Neural cell (in vitro differentiated cells): ENCODE measurements at regions not wholly inside any gene's neighbourhood (a gene's known extent, or its start where the extent isn't known, plus 50 kb on each side); places are given as distances from the start of the nearest gene placed in this dataset.

ENCODE experiments used
- H2AFZ ChIP-seq: fragments of 200-600, 300-800 bp; sonication (generic), shearing (Covaris generic); 2 replicates; pipeline ENCODE4 v1.6.0; 2014; ENCODE audit warnings: low read depth, mild to moderate bottlenecking, antibody characterized with exemption, low read length, moderate library complexity
- H3F3A ChIP-seq: fragments of 200-600 bp; shearing (Covaris generic); 2 replicates; pipeline ENCODE4 v1.6.1; 2016; ENCODE audit warnings: mild to moderate bottlenecking, moderate library complexity, mixed read lengths, antibody characterized with exemption, low read length; ENCODE audit not compliant: insufficient read depth, poor library complexity, severe bottlenecking
- H3K27ac ChIP-seq: fragments of 200-600, 300-800 bp; sonication (generic), shearing (Covaris generic); 2 replicates; pipeline ENCODE4 v1.5.1; 2014; ENCODE audit warnings: mild to moderate bottlenecking, low read length, moderate library complexity
- H3K27me3 ChIP-seq: fragments of 300-800, 200-600 bp; sonication (generic), shearing (Covaris generic); 2 replicates; pipeline ENCODE4 v1.6.0; 2014; ENCODE audit warnings: mild to moderate bottlenecking, low read depth, low read length, moderate library complexity; ENCODE audit not compliant: insufficient read depth
- H3K36me3 ChIP-seq: fragments of 300-800, 200-600 bp; sonication (generic), shearing (Covaris generic); 2 replicates; pipeline ENCODE4 v1.5.1; 2014; ENCODE audit warnings: mild to moderate bottlenecking, antibody characterized with exemption, low read length, moderate library complexity; ENCODE audit not compliant: insufficient read depth
- H3K4me2 ChIP-seq: fragments of 300-800, 200-600 bp; sonication (generic), shearing (Covaris generic); 2 replicates; pipeline ENCODE4 v1.6.0; 2014; ENCODE audit warnings: mild to moderate bottlenecking, low read length
- H3K4me3 ChIP-seq: fragments of 300-800, 200-600 bp; sonication (generic), shearing (Covaris generic); 2 replicates; pipeline ENCODE4 v1.5.1; 2014; ENCODE audit warnings: mild to moderate bottlenecking, low read length, moderate library complexity
- H3K79me2 ChIP-seq: fragments of 200-600 bp; shearing (Covaris generic); replicated peaks from 2 replicates; pipeline ENCODE4 v1.6.0; 2014; ENCODE audit warnings: mild to moderate bottlenecking, low read length, moderate library complexity; ENCODE audit not compliant: insufficient read depth
- H3K9ac ChIP-seq: fragments of 300-800, 200-600 bp; sonication (generic), shearing (Covaris generic); 2 replicates; pipeline ENCODE4 v1.6.1; 2016; ENCODE audit warnings: mild to moderate bottlenecking, low read length, mixed read lengths
- H3K9me2 ChIP-seq: fragments of 200-600 bp; shearing (Covaris generic); 2 replicates; pipeline ENCODE4 v1.6.1; 2016; ENCODE audit warnings: mild to moderate bottlenecking, low read length, mixed read lengths; ENCODE audit not compliant: insufficient read depth
- H3K9me3 ChIP-seq: fragments of 200-600, 300-800 bp; sonication (generic), shearing (Covaris generic); 2 replicates; pipeline ENCODE4 v1.6.1; 2016; ENCODE audit warnings: mild to moderate bottlenecking, mixed run types, low read length, moderate library complexity, mixed read lengths
- H4K20me1 ChIP-seq: fragments of 200-600 bp; shearing (Covaris generic); 2 replicates; pipeline ENCODE4 v1.6.1; 2016; ENCODE audit warnings: mild to moderate bottlenecking, mixed run types; ENCODE audit not compliant: insufficient read depth
- CTCF ChIP-seq: fragments of 450-650 bp; IDR thresholded peaks from 2 replicates; pipeline ENCODE4 v1.5.1; 2014; ENCODE audit warnings: antibody characterized with exemption, mild to moderate bottlenecking, moderate library complexity; ENCODE audit not compliant: poor library complexity, severe bottlenecking
- EP300 ChIP-seq: fragments of 450-650 bp; conservative IDR thresholded peaks from 2 replicates; pipeline ENCODE4 v1.6.1; 2014; ENCODE audit warnings: antibody characterized with exemption, mild to moderate bottlenecking, moderate library complexity; ENCODE audit not compliant: poor library complexity, severe bottlenecking
- EZH2 ChIP-seq: fragments of 200-600, 300-800 bp; shearing (Covaris generic), sonication (generic); IDR thresholded peaks from 2 replicates; pipeline ENCODE4 v1.6.1; 2014; ENCODE audit warnings: antibody characterized with exemption, low read length, borderline replicate concordance, mild to moderate bottlenecking; ENCODE audit not compliant: insufficient read depth, poor library complexity, severe bottlenecking
- MXI1 ChIP-seq: fragments of 450-650 bp; conservative IDR thresholded peaks from 2 replicates; pipeline ENCODE4 v1.6.1; 2014; ENCODE audit warnings: antibody characterized with exemption, mild to moderate bottlenecking; ENCODE audit not compliant: poor library complexity, severe bottlenecking
- POLR2AphosphoS5 ChIP-seq: IDR thresholded peaks from 2 replicates; pipeline ENCODE4 v1.6.1; 2012
- RAD21 ChIP-seq: fragments of 450-650 bp; conservative IDR thresholded peaks from 2 replicates; pipeline ENCODE4 v1.6.1; 2014; ENCODE audit warnings: antibody characterized with exemption, mild to moderate bottlenecking, moderate library complexity
- SMC3 ChIP-seq: fragments of 450-650 bp; conservative IDR thresholded peaks from 2 replicates; pipeline ENCODE4 v1.6.1; 2014; ENCODE audit warnings: antibody characterized with exemption, mild to moderate bottlenecking, moderate library complexity; ENCODE audit not compliant: poor library complexity
- TAF1 ChIP-seq: IDR thresholded peaks from 2 replicates; pipeline ENCODE4 v1.6.1; 2012; ENCODE audit warnings: low read depth
- TF ChIP-seq, protein P1 (sequence below): IDR thresholded peaks from 2 replicates; pipeline ENCODE4 v1.6.1; 2012; ENCODE audit warnings: borderline replicate concordance

GRCh38 chr11:131109790-131110189, 193.5 kb upstream of the SNX19 start:
- no peaks in the 10 kb centered on the region for H3K27me3 ChIP-seq

GRCh38 chr11:131111775-131112174, 195.5 kb upstream of the SNX19 start:
- H3K4me3 ChIP-seq = no peak overlapping the region
- no peak overlapping the region for H2AFZ ChIP-seq
- H3F3A ChIP-seq = no peaks in the 10 kb centered on the region
- no peaks in the 10 kb centered on the region for H3K36me3 ChIP-seq
- no peaks in the 10 kb centered on the region for H3K9me3 ChIP-seq
- no peak overlapping the region for H3K4me2 ChIP-seq
- H3K9me2 ChIP-seq = no peaks in the 10 kb centered on the region
- no peak overlapping the region for H3K27ac ChIP-seq
- no peaks in the 10 kb centered on the region for H3K27me3 ChIP-seq
- no peak for TF ChIP-seq EZH2
- no peak for TF ChIP-seq RAD21
- no peak for TF ChIP-seq SMC3
- TF ChIP-seq MXI1 = no peak
- no peak for TF ChIP-seq EP300
- TF ChIP-seq CTCF = no peak
- TF ChIP-seq, protein P1, sequence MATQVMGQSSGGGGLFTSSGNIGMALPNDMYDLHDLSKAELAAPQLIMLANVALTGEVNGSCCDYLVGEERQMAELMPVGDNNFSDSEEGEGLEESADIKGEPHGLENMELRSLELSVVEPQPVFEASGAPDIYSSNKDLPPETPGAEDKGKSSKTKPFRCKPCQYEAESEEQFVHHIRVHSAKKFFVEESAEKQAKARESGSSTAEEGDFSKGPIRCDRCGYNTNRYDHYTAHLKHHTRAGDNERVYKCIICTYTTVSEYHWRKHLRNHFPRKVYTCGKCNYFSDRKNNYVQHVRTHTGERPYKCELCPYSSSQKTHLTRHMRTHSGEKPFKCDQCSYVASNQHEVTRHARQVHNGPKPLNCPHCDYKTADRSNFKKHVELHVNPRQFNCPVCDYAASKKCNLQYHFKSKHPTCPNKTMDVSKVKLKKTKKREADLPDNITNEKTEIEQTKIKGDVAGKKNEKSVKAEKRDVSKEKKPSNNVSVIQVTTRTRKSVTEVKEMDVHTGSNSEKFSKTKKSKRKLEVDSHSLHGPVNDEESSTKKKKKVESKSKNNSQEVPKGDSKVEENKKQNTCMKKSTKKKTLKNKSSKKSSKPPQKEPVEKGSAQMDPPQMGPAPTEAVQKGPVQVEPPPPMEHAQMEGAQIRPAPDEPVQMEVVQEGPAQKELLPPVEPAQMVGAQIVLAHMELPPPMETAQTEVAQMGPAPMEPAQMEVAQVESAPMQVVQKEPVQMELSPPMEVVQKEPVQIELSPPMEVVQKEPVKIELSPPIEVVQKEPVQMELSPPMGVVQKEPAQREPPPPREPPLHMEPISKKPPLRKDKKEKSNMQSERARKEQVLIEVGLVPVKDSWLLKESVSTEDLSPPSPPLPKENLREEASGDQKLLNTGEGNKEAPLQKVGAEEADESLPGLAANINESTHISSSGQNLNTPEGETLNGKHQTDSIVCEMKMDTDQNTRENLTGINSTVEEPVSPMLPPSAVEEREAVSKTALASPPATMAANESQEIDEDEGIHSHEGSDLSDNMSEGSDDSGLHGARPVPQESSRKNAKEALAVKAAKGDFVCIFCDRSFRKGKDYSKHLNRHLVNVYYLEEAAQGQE = no peak
- TF ChIP-seq TAF1 = no peak
- no peak for TF ChIP-seq POLR2AphosphoS5
- no peaks in the 10 kb centered on the region for H4K20me1 ChIP-seq
- no peak overlapping the region for H3K9ac ChIP-seq
- H3K79me2 ChIP-seq = no peaks in the 10 kb centered on the region

More at GRCh38 chr11:131109790-131110189, 193.5 kb upstream of the SNX19 start:
- Histone ChIP-seq H3K4me3 (no peak overlapping the region), H4K20me1 (no peaks in the 10 kb centered on the region), H3K4me2 (no peak overlapping the region), H3K9ac (no peak overlapping the region), H3F3A (no peaks in the 10 kb centered on the region), H3K36me3 (no peaks in the 10 kb centered on the region), H3K79me2 (no peaks in the 10 kb centered on the region), H3K9me2 (no peaks in the 10 kb centered on the region), H3K9me3 (no peaks in the 10 kb centered on the region), H2AFZ (no peak overlapping the region), H3K27ac (no peak overlapping the region)
- TF ChIP-seq, protein P1 = no peak
- TF ChIP-seq RAD21 (no peak), POLR2AphosphoS5 (peak; percentile 29), MXI1 (no peak), EP300 (peak; percentile 17)
